HL-60 (cell line): ENCODE measurements at regions not wholly inside any gene's neighbourhood (a gene's known extent, or its start where the extent isn't known, plus 50 kb on each side); places are given as distances from the start of the nearest gene placed in this dataset.

ENCODE experiments used
- POLR2AphosphoS5 ChIP-seq: IDR thresholded peaks from 2 replicates; pipeline ENCODE4 v1.6.1; 2012; ENCODE audit warnings: low read depth
- TF ChIP-seq, protein P1 (sequence below): IDR thresholded peaks from one replicate; pipeline ENCODE4 v1.5.1; 2011; ENCODE audit warnings: low read length, control low read depth, inconsistent platforms; ENCODE audit not compliant: insufficient read depth

DNA sequence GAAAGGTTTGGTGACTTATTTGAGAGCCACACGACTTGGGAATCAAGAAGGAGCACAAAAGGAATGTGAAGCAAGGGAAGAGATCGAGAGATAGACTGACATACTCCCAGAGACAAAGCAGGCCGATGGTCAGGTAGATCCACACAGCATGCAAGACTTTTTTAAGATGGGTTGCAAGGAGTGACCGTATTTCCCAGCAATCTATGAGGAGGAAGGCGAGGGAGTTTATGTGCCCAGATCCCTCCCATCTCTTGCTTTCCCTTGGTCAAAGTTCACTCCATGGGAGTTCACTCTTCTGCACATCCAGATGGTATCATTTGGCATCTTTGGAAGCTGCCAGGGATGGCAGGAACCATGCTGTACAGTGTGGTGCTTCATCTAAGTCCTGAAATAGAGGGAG, 148.9 kb downstream of the RMI1 start:
- TF ChIP-seq, protein P1, sequence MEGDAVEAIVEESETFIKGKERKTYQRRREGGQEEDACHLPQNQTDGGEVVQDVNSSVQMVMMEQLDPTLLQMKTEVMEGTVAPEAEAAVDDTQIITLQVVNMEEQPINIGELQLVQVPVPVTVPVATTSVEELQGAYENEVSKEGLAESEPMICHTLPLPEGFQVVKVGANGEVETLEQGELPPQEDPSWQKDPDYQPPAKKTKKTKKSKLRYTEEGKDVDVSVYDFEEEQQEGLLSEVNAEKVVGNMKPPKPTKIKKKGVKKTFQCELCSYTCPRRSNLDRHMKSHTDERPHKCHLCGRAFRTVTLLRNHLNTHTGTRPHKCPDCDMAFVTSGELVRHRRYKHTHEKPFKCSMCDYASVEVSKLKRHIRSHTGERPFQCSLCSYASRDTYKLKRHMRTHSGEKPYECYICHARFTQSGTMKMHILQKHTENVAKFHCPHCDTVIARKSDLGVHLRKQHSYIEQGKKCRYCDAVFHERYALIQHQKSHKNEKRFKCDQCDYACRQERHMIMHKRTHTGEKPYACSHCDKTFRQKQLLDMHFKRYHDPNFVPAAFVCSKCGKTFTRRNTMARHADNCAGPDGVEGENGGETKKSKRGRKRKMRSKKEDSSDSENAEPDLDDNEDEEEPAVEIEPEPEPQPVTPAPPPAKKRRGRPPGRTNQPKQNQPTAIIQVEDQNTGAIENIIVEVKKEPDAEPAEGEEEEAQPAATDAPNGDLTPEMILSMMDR: no peak
- no peak for TF ChIP-seq POLR2AphosphoS5
